SK-N-MC (cell line): ENCODE measurements at regions not wholly inside any gene's neighbourhood (a gene's known extent, or its start where the extent isn't known, plus 50 kb on each side); places are given as distances from the start of the nearest gene placed in this dataset.

Experiments used
- EZH2 ChIP-seq: fragments of 200-600 bp; sonication (generic); IDR thresholded peaks from one replicate; pipeline ENCODE4 v1.6.1; 2017; ENCODE audit warnings: antibody characterized with exemption
- FOXP2 ChIP-seq: optimal IDR thresholded peaks from 2 replicates; pipeline ENCODE3; 2011; ENCODE audit warnings: mild to moderate bottlenecking, moderate library complexity; ENCODE audit not compliant: insufficient read depth; ENCODE audit errors: extremely low read length, control extremely low read depth

DNA sequence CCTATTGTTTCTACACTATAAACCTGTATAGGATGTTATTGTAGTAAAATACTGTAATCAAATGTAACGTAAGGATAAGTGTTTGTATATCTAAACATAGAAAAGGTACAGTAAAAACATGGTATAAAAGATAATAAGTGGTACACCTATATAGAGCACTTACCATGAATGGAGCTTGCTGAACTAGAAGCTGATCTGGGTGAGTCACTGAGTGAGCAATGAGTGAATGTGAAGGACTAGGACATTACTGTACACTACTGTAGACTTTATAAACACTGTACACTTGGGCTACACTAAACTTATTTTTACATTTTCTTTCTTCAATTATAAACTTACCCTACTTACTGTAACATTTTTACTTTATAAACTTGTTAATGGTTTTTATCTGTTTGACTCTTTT, 732.9 kb upstream of the LRRN3 start:
- TF ChIP-seq FOXP2: no peak
- TF ChIP-seq EZH2: no peak
